CD4-positive, alpha-beta T cell treated with Interleukin-1 beta for 1 hour (primary cell): ENCODE measurements at regions not wholly inside any gene's neighbourhood (a gene's known extent, or its start where the extent isn't known, plus 50 kb on each side); places are given as distances from the start of the nearest gene placed in this dataset.

Experiments
- DNase-seq, 2 donors: peaks; one replicate each; pipeline ENCODE4 v3.0.0-alpha.2; 2020 to 2022

GRCh38 chr10:28812384-28813372 is 135.4 kb downstream of the BAMBI start:
- no peak for DNase-seq

GRCh38 chr10:28815681-28816080 is 138.4 kb downstream of the BAMBI start:
- DNase-seq, result no peak

DNA sequence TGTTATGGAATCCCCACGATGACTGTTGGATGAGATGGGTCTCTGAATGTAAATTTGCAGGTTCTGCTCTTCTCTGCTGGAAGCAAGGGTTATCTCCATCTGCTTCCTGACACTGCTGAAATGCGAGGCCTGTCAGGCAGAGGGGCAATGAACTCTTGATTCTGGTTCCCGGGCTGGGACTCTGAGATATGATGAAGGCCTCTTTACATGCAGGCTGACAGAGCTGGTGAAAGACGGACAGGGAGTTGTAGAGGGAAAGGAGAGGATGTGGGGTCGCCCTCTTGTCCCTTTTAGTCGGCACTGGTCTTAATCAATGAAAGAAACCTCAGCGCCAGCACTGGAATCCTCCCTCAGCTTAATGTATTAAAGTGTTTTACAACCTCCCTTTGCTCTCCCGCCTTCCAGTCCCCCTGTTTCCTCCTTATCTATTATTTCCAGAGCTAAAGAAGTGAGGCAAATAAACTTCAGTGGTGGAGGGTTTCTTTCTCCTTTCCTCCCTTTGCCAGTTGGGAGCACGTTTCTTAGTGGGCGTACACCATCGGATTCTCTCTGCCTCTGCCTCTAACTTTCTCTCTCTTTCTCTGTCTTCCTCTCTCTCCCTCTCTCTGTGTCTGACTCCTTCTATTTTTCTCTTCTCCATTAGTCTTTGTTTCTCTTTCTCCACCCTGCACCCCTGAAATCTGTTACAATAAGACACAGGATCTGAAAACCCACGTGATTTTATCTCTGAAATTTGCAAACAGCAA is 145.6 kb downstream of the BAMBI start:
- no peak for DNase-seq

DNA sequence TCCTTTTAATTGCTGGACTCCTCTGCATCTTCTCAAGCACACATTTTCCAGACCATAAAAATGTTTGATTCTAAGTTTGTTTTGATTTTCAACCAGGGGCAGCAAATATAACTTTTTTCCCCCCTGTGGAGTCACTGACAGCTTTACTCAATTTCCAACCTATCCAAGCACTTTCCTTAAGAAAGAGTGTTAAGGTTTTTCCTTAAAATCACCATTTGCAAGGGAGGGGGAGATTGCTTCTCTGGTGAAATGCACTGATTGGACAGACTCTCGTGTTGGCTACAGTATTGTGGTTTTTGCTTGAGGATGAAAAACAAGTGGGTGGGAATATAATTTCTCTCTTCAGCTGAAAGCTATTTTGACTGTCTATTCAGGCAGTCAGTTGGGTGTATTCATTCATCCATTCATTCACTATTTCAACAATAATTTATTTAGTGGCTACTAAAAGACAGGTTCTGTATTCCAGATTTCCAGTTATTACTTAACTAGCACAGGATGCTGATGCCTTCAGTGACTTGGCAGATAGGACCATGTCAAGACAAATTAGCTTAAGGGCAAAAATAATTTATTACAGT is 146.3 kb downstream of the BAMBI start:
- DNase-seq, result no peak

DNA sequence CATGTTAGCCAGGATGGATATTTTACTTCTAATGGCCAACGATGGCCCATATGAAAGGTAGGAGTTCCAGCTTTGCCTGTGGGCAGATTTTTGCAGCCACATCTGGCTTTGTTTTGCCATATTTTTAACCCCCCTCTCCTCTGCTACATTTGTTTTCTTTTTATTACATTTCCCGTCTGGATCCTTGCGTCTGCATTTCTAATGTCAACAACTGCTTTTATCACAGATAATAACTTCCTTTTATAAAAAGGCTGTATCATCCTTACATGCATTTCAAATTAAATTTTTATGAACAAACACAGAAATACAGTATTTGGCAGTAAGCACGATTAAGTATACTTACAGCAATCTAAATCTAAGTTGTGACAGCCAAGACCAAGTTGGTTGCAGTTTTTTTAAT is 156.0 kb downstream of the BAMBI start:
- no peak for DNase-seq

DNA sequence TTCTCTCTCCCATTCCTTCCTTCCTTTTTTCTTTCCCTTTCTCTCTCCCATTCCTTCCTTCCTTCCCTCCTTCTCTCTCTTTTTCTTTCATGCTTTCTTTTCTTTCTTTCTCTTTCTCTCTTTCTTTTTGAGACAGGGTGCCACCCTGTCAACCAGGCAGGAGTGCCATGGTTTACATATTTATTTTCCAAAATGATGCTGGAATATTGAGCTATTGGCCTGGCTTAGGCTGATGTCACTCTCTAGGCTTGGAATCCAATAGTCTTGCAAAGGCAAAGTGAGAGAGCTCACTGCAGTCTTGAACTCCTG is 159.1 kb downstream of the BAMBI start:
- no peak for DNase-seq

DNA sequence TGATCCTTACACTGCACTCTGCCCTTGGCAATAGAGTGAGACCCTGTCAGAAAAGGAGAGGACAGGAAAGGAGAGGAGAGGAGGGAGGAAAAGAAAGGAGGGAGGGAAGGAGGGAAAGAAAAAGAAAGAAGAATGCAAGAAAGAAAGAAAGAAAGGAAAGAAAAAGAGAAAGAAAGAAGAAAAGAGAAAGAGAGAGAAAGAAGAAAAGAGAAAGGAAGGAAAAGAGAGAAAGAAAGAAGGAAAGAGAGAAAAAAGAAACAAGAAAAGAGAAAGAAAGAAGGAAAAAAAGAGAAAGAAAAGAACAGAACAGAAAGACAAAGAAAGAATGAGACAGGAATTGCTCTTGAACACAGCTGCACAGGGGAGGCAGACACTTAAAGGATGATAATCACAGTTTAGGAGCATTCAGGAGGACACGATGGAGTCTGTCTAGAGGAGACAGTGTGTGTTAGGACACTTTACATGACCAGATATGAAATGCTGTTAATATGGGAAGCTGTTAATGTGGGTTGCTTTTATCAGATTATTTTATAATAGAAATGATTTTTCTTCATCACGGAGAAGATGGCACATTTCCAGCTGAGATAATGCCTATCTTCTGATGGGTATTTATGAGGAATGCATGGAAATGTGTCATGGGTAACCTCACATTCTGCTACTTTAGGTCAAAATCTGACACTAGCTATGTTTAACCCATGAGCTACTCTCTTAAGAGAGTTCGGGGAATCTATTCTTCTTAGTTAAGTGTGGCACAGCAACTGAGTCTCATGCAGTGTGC is 160.5 kb downstream of the BAMBI start:
- no peak for DNase-seq

DNA sequence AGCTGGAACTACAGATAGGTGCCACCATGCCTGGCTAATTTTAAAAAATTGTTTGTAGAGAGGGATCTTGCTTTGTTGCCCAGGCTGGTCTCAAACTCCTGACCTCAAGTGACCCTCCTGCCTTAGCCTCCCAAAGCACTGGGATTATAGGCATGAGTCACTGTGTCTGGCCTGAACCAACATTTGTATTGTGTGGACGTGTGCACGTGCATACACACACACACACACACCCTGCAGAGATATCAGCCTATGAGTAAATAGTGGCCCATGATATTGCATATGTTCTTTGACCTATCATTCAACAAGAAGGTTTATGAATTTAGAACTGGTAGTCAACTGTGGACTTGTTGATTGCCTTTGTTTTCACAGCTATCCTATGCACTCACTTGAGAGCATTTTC is 161.6 kb downstream of the BAMBI start:
- no peak for DNase-seq

GRCh38 chr10:28839600-28840007 is 162.3 kb downstream of the BAMBI start:
- no peak for DNase-seq

GRCh38 chr10:28840202-28840601 is 162.9 kb downstream of the BAMBI start:
- no peak for DNase-seq

- DNase-seq, result no peak
These were observed 163.7 kb downstream of the BAMBI start for GRCh38 chr10:28840971-28841370.

GRCh38 chr10:28841625-28842024 is 164.3 kb downstream of the BAMBI start:
- no peak for DNase-seq

DNA sequence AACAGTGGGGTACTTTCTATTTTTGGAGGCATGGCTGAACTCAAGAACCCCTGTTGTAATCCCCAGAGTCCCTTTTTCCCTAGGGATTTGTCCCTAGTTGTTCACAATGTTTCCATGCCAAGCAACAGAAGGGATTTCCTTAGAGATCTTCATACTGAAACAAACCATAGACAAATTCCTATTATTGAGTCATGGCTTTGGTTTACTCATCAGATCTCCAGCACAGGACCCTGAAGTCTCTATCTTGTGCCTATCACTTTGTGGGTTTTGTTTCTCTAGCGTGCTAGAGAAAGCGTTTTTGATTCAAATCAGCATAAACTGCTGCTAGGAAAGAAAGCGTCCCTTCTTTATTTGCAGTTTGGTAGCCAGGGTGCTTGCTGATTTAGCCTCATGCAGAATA is 165.0 kb downstream of the BAMBI start:
- DNase-seq, result no peak

DNA sequence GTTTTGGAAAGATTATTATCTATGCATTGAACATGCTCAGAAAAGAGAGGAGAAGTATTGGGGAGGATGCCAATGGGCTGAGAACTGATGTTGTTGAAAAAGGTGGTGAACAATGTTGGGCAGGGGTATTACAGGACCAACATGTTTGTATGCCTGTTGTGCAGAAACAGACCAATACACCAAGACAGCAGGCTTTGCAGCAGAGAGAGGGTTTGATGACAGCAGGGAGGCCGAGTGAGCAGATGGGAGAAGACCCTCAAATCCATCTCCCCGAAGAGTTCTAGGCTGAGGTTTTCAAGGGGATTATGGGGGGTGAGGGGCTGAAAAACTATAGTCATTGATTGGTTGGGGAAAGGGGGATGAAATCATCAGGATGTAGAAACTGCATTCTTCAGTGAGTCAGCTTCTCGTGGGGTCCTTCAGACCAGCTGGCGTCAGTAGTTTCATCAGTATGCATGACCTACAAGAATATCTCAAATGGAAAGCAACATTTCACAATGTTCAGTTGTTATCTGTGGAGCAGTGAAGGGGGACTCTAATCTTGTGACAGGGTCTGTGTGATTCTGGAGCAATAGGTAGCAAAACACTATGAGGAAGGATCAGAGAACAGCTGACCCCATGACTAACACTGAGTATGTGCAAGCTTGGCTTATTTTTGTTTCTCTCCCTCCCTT is 167.8 kb downstream of the BAMBI start:
- DNase-seq, result no peak

- no peak for DNase-seq
These were observed 172.0 kb downstream of the BAMBI start for GRCh38 chr10:28849309-28849708.

- DNase-seq, result no peak
These were observed 172.5 kb downstream of the BAMBI start for GRCh38 chr10:28849821-28850220.

DNA sequence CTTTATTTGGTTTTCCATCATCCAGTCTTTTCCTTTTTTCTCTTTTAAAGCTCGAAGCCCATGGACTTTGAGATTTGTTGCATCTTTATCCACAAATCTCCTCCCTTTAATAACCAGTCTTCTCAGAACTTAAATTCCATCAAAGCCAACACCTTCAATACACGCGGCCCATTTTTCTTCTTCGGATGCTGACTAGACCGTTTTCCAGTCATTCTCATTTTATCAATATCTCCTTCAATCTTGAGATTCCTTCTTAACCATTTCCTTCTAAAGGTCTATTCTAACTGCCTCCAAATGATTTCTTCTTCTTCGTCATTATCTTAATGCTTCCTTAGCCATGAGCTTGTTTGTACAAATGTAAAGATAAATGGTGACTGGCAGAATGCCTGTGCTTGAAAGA is 173.5 kb downstream of the BAMBI start:
- DNase-seq, result no peak

DNA sequence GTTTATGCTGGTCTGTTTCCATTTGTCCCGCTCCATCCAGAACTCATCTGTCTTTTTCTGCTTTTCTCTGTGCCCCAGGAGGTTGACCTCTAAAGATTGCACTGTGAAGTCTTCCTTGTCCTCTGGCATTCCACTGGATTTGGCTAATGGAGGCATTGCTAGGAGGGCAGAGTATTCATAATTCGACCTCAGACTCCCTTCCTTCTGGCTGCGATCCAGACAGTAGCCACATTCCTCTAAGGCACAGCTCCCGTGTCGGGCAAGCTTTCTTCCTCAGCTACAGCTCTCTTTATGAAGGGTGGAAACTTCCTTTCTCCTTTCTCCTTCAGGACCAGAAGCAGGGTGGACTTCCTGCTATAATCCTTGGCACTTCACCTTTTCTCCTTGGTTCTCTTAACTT is 175.9 kb downstream of the BAMBI start:
- no peak for DNase-seq

DNA sequence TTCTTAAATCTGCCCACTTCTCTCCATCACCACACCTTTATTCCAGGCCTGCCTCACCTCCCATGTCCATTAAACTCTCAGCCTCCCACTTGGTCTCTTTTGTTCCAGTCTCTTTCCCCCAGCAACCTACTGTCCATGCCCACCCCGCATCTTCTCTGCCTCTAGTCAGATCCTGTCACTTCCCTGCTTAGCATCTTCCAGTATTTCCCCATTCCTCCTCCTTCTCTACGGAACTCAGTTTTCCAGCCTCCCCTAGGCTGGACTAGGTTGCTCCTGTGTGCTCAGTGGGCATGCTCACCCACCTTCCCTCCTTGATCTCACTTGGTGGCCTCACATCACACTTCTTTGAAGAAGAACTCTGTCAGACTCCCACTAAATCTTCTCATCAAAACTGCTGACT is 179.8 kb downstream of the BAMBI start:
- DNase-seq, result no peak

- no peak for DNase-seq
These were observed 181.3 kb downstream of the BAMBI start for GRCh38 chr10:28858646-28859045.

DNA sequence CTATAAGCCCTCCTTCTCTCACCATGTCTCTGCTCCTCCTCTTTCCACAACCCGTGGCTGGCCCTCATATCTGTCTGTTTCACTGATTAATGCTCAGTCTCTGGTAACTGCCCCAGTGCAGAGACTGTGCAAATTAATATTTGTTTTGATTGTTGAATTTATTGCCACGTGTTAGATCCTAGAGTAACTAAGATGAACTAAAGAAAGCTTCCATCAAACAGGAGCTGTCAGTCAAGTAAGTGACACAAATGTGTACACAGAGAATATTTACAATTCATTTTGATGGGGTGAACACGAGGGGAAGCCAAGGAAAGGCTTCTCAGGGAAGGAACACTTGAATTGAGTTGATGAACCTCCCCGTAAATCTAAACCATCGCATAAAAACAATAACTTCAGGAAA is 182.5 kb downstream of the BAMBI start:
- DNase-seq, result no peak

DNA sequence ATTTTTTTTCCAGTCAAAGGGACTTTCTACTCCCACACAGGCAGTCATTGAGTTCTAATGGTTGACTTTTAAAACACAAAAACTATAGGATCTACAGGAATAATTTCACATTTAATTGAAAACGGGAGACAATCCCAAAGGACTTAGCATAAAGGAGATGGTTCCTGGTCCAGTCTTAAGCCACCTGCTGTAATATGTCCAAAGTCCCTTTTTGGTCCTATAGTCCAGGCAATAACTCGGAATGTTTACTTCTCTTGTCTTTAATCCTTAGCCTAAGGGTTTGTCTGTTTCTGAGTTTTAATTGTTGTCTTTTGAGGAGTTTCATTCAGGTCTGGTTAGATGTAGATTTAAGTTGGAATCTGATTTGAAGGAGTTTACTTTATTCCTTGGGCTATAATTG is 184.9 kb downstream of the BAMBI start:
- DNase-seq, result no peak
